Neural crest cell (in vitro differentiated cells): ENCODE measurements at regions not wholly inside any gene's neighbourhood (a gene's known extent, or its start where the extent isn't known, plus 50 kb on each side); places are given as distances from the start of the nearest gene placed in this dataset.

Source experiments
- DNase-seq: peaks from one replicate; pipeline ENCODE4 v3.0.0; 2021; ENCODE audit warnings: low read depth, mixed read lengths, low spot score
- H3K27ac Mint-ChIP-seq: one replicate; pipeline ENCODE4 v1.8.0; 2021; ENCODE audit warnings: mild to moderate bottlenecking, mixed read lengths; ENCODE audit not compliant: unreplicated experiment
- H3K27me3 Mint-ChIP-seq: 2 replicates; pipeline ENCODE4 v1.8.0; 2021; ENCODE audit warnings: low read depth, mild to moderate bottlenecking, mixed read lengths
- H3K36me3 Mint-ChIP-seq: 2 replicates; pipeline ENCODE4 v1.8.0; 2021; ENCODE audit warnings: low read depth, mild to moderate bottlenecking, mixed read lengths
- H3K4me1 Mint-ChIP-seq: 2 replicates; pipeline ENCODE4 v1.8.0; 2021; ENCODE audit warnings: mixed read lengths
- H3K4me3 Mint-ChIP-seq: one replicate; pipeline ENCODE4 v1.8.0; 2021; ENCODE audit warnings: mild to moderate bottlenecking, mixed read lengths
- H3K9me3 Mint-ChIP-seq: 2 replicates; pipeline ENCODE4 v1.8.0; 2021; ENCODE audit warnings: mixed read lengths
- TF ChIP-seq, protein P1 (sequence below): fragments of 200-600 bp; sonication (generic); conservative IDR thresholded peaks from 2 replicates; pipeline ENCODE4 v1.5.0; 2021; ENCODE audit warnings: antibody characterized with exemption, mild to moderate bottlenecking

DNA sequence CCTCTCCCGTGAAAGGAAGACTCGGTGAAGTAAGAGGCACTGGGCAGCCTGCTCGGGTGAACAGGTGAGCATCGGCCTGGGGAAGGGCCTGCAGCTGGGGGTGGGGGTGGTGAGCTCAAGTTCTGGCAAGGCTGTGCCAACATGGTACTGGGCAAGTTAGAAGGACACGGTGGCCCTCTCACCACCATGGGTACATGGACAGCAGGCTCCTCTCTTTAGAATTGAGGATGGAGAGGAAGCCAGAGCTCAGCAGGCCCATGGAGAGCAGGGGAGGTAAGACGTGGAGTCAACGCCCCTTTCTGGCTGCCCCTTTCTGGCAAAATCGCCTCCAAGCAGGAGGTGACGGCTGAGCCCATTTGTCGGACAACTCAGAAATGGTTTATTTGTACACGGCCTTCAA, 135.6 kb downstream of the ANKRD60 start:
- no peak overlapping the region for H3K27ac Mint-ChIP-seq
- no peaks in the 10 kb centered on the region for H3K36me3 Mint-ChIP-seq
- no peak overlapping the region for H3K4me3 Mint-ChIP-seq
- no peaks in the 10 kb centered on the region for H3K9me3 Mint-ChIP-seq
- no peaks in the 10 kb centered on the region for H3K4me1 Mint-ChIP-seq
- TF ChIP-seq, protein P1, sequence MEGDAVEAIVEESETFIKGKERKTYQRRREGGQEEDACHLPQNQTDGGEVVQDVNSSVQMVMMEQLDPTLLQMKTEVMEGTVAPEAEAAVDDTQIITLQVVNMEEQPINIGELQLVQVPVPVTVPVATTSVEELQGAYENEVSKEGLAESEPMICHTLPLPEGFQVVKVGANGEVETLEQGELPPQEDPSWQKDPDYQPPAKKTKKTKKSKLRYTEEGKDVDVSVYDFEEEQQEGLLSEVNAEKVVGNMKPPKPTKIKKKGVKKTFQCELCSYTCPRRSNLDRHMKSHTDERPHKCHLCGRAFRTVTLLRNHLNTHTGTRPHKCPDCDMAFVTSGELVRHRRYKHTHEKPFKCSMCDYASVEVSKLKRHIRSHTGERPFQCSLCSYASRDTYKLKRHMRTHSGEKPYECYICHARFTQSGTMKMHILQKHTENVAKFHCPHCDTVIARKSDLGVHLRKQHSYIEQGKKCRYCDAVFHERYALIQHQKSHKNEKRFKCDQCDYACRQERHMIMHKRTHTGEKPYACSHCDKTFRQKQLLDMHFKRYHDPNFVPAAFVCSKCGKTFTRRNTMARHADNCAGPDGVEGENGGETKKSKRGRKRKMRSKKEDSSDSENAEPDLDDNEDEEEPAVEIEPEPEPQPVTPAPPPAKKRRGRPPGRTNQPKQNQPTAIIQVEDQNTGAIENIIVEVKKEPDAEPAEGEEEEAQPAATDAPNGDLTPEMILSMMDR, result no peak
- DNase-seq, result no peak
- peaks cover 2% of the 10 kb centered on the region for H3K27me3 Mint-ChIP-seq

DNA sequence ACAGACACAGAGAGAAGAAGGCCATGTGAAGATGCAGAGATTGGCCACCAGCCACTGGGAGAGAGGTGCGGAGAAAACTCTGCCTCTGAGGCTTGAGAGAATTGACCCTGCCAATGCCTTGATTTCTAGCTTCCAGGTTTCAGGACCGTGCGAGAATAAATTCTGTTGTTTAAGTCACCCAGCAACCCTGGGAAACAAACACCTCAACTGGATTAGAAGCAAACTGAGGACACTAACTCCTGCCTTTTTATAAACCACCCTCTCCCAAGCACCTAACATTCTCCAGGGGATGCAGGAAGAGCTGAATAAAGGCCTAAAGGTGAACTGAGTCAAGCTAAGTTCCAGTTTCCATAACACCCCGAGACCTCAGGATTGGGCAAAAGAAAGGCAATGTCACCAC, 136.1 kb downstream of the ANKRD60 start:
- Mint-ChIP-seq H3K4me1 (no peaks in the 10 kb centered on the region), H3K27ac (no peak overlapping the region), H3K4me3 (no peak overlapping the region), H3K9me3 (no peaks in the 10 kb centered on the region), H3K27me3 (no peaks in the 10 kb centered on the region), H3K36me3 (no peaks in the 10 kb centered on the region)
- TF ChIP-seq, protein P1, result no peak
- no peak for DNase-seq

DNA sequence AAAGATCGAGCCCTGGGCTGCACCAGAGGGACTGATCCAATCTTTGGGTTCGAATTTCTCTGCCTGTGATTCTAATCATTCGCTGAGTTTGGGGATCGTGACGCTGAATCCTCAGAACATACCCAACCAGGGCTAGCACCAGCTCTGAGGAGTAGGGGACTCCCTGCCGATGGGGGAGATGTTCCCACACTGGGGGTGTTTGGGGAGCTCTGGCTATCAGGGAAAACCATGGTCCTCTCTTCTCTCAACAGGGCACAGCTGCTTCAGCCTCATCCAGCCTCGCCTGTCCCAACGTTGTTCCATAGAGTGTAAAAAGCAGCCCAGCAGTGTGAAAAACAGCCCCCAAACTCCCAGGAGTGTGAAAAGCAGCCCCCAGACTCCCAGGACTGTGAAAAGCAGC, 136.6 kb downstream of the ANKRD60 start:
- H3K27me3 Mint-ChIP-seq, result no peaks in the 10 kb centered on the region
- no peaks in the 10 kb centered on the region for H3K9me3 Mint-ChIP-seq
- H3K27ac Mint-ChIP-seq, result no peak overlapping the region
- no peaks in the 10 kb centered on the region for H3K4me1 Mint-ChIP-seq
- no peaks in the 10 kb centered on the region for H3K36me3 Mint-ChIP-seq
- DNase-seq, result no peak
- no peak overlapping the region for H3K4me3 Mint-ChIP-seq
- TF ChIP-seq, protein P1, result no peak

DNA sequence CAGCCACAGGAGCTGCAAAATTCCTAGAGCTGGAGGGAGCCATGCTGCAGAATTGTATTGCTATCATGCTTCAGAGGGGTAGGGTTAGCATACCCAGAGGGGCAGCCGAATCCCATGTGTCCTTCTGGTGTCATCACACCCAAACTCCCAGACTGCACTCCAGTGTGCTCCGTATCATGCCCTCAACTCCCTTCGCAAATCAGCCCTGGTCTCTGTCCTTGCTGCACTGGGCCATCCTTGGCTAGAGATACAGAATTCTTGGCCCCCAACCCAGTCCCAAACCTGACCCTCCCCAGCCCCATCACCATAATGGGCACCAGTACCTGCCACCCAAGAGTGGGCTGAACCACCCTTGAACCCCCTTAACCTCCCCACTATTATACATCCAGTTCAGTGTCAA, 138.3 kb downstream of the ANKRD60 start:
- Mint-ChIP-seq H3K4me3 (no peak overlapping the region), H3K4me1 (no peaks in the 10 kb centered on the region), H3K27ac (no peak overlapping the region), H3K9me3 (no peaks in the 10 kb centered on the region), H3K27me3 (no peaks in the 10 kb centered on the region), H3K36me3 (no peaks in the 10 kb centered on the region)
- no peak for DNase-seq
- TF ChIP-seq, protein P1, result no peak

DNA sequence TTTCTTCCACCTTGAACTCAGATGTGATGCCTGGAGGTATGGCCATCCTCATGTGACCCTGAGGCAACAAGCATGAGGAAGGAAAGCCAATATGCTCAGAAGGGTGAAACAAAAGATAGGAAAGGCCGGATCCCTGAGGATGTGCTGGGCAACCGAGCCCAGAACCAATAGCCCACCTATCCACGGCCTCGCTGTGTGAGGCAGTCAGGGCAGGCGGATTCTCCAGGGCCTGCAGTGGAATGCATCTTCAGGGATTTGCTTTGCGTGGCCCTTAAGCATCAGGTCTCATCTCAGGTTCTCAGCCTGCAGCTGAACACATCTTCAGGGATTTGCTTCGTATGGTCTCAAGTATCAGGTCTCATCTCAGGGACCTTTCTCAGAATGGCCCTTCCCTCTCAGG, 139.8 kb downstream of the ANKRD60 start:
- H3K36me3 Mint-ChIP-seq, result no peaks in the 10 kb centered on the region
- H3K4me1 Mint-ChIP-seq, result no peaks in the 10 kb centered on the region
- TF ChIP-seq, protein P1, result no peak
- no peak overlapping the region for H3K27ac Mint-ChIP-seq
- H3K4me3 Mint-ChIP-seq, result no peak overlapping the region
- no peaks in the 10 kb centered on the region for H3K27me3 Mint-ChIP-seq
- DNase-seq, result no peak
- no peaks in the 10 kb centered on the region for H3K9me3 Mint-ChIP-seq

DNA sequence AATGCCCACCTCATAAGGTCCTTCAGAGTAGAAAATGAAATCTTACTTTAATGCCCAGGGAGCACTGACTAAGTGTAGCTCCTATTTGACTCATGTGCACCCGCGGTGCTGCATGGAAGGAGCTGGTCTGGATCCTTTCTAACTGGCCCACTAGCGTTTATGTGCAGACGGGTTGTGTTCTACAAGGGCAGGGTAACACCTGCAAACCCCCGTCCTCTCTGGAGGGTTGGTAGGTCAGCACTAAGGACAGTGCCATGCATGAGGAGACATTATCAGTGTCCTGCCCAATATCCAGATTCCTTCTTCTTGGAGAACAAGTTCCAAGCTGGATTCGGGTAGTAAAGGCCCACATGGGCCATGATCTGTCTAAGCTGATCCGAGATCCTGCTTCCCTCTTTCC, 140.3 kb downstream of the ANKRD60 start:
- TF ChIP-seq, protein P1, result no peak
- H3K9me3 Mint-ChIP-seq, result no peaks in the 10 kb centered on the region
- H3K27me3 Mint-ChIP-seq, result no peaks in the 10 kb centered on the region
- no peak overlapping the region for H3K27ac Mint-ChIP-seq
- DNase-seq, result no peak
- no peaks in the 10 kb centered on the region for H3K36me3 Mint-ChIP-seq
- no peak overlapping the region for H3K4me3 Mint-ChIP-seq
- H3K4me1 Mint-ChIP-seq, result no peaks in the 10 kb centered on the region
